ENCODE measurements at regions not wholly inside any gene's neighbourhood (a gene's known extent, or its start where the extent isn't known, plus 50 kb on each side); places are given as distances from the start of the nearest gene placed in this dataset.
"Not testable (repeated sequence)": the region's sequence is repeated elsewhere in the genome, so short reads cannot be mapped to it uniquely, and the experiment has no call there.

DNA sequence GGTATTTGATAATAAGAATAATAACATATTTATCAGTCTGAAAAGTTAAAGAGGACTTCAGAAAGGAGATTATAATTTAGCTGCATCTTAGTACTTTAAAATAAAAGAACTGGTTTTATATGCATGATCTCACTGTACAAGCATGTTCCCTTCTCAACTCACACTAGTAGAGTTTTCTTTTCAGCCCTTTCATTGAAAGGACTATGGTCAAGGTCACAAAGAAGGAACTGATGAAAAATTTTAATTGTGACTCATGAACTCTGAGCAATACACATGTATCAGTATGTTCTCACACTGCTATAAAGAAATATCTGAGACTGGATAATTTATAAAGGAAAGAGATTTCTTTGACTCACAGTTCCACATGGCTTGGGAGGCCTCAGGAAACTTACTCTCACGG, 73.7 kb upstream of the NDST4 start:
- no peak for DNase-seq

DNA sequence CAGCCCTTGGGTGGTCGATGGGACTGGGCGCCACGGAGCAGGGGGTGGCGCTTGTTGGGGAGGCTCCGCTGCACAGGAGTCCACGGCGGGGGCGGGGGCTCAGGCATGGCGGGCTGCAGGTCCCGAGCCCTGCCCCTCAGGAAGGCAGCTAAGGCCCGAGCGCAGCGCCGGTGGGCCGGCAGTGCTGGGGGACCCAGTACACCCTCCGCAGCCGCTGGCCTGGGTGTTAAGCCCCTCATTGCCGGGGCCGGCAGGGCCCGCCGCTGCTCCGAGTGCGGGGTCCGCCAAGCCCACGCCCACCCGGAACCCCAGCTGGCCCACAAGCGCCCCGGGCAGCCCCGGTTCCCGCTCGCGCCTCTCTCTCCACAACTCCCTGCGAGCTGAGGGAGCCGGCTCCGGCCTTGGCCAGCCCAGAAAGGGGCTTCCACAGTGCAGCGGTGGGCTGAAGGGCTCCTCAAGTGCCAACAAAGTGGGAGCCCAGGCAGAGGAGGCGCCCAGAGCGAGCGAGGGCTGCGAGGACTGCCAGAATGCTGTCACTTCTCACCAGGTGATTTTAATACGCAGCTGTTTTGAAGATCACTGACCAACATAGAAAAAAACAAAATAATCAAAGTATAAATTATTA, 66.1 kb upstream of the NDST4 start:
- DNase-seq, result not testable (repeated sequence)

DNA sequence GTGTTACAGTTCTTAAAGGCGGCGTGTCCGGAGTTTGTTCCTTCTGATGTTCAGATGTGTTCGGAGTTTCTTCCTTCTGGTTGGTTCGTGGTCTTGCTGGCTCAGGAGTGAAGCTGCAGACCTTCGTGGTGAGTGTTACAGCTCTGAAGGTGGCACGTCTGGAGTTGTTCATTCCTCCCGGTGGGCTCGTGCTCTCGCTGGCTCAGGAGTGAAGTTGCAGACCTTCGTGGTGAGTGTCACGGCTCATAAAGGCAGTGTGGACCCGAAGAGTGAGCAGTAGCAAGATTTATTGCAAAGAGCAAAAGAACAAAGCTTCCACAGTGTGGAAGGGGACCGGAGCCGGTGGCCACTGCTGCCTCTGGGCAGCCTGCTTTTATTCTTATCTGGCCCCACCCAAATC, 65.3 kb upstream of the NDST4 start:
- DNase-seq, result not testable (repeated sequence)

DNA sequence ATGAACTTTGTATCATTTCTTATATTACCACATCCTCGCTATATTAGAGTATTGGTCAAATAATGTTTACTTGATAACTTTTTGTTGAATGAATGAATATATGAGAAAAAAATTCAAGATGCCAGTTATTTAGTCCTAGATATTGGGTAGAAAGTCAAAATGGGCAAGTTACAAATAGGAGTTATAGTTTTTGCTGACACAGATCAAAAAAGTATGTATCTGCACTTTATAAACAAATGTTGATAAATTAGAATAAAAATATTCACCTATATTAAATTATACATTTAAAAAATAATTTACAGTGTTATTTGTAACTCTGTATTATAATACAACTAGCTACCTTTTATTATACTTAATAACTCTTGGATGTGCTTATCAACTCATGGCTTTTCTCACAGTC, 57.8 kb upstream of the NDST4 start:
- DNase-seq, result no peak

DNA sequence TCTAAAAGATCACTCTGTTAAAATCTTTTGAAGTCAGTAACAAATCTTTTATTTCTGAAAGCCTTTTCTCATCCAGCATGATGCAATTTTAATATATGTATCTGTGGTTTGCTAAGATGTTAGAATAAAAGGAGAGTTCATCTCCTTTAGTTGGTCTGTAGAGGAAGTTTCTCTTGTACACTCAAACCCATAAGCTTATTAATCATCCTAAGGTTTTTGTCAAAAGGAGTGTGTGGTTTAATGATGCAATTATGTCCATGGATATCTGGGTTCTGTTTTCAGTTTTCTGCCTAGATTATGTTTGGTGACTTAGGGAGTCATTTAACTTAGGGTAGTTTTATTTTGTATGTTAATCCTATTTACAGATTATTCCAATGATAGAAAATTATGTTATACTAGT, 52.1 kb upstream of the NDST4 start:
- no peak for DNase-seq
